C4-2B (cell line): ENCODE measurements at regions not wholly inside any gene's neighbourhood (a gene's known extent, or its start where the extent isn't known, plus 50 kb on each side); places are given as distances from the start of the nearest gene placed in this dataset.

ENCODE experiments used
- ZFX ChIP-seq: fragments of 450-650 bp; IDR thresholded peaks from 2 replicates; pipeline ENCODE4 v1.6.1; 2017
- TF ChIP-seq, protein P1 (sequence below): fragments of 450-650 bp; conservative IDR thresholded peaks from 2 replicates; pipeline ENCODE4 v1.5.1; 2017; ENCODE audit warnings: mild to moderate bottlenecking

DNA sequence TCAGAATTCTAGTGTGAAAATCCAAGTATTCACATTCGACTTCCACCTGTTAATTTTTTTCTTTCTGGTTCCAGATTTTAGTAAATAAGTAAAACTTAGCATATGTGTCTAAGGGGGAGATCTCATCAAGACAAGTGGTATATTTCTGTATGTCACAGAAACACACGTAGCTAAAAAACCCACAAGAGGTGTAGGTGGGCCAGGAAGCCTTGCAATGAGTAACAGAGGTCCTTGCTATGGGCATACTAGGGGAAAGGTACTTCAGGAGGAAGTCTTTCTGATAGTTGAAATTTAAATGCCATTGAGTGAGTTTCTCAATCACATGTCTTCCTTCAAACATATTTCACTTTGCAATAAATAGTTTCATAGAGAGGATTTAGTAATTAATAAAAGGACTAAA is 315.8 kb downstream of the MID1IP1 start:
- TF ChIP-seq, protein P1, sequence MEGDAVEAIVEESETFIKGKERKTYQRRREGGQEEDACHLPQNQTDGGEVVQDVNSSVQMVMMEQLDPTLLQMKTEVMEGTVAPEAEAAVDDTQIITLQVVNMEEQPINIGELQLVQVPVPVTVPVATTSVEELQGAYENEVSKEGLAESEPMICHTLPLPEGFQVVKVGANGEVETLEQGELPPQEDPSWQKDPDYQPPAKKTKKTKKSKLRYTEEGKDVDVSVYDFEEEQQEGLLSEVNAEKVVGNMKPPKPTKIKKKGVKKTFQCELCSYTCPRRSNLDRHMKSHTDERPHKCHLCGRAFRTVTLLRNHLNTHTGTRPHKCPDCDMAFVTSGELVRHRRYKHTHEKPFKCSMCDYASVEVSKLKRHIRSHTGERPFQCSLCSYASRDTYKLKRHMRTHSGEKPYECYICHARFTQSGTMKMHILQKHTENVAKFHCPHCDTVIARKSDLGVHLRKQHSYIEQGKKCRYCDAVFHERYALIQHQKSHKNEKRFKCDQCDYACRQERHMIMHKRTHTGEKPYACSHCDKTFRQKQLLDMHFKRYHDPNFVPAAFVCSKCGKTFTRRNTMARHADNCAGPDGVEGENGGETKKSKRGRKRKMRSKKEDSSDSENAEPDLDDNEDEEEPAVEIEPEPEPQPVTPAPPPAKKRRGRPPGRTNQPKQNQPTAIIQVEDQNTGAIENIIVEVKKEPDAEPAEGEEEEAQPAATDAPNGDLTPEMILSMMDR = no peak
- TF ChIP-seq ZFX = no peak
